ENCODE measurements at regions not wholly inside any gene's neighbourhood (a gene's known extent, or its start where the extent isn't known, plus 50 kb on each side); places are given as distances from the start of the nearest gene placed in this dataset.

- TF ChIP-seq CTCF (IDR thresholded peaks at IDR 0.05; ENCODE audit: low read depth, low read length, poor library complexity, severe bottlenecking): no peak
- TF ChIP-seq EZH2phosphoT487 (IDR thresholded peaks at IDR 0.05; ENCODE audit: borderline replicate concordance, low read length): no peak
Measured at GRCh38 chr4:123628288-123628687, 231.7 kb downstream of the SPRY1 start.

All from DOHH2 (cell line).